ENCODE measurements at regions not wholly inside any gene's neighbourhood (a gene's known extent, or its start where the extent isn't known, plus 50 kb on each side); places are given as distances from the start of the nearest gene placed in this dataset.

GRCh38 chr17:36696805-36697204 lies 95.4 kb downstream of the MRM1 start:
- TF ChIP-seq, protein P1, sequence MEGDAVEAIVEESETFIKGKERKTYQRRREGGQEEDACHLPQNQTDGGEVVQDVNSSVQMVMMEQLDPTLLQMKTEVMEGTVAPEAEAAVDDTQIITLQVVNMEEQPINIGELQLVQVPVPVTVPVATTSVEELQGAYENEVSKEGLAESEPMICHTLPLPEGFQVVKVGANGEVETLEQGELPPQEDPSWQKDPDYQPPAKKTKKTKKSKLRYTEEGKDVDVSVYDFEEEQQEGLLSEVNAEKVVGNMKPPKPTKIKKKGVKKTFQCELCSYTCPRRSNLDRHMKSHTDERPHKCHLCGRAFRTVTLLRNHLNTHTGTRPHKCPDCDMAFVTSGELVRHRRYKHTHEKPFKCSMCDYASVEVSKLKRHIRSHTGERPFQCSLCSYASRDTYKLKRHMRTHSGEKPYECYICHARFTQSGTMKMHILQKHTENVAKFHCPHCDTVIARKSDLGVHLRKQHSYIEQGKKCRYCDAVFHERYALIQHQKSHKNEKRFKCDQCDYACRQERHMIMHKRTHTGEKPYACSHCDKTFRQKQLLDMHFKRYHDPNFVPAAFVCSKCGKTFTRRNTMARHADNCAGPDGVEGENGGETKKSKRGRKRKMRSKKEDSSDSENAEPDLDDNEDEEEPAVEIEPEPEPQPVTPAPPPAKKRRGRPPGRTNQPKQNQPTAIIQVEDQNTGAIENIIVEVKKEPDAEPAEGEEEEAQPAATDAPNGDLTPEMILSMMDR (IDR thresholded peaks at IDR 0.05; ENCODE audit: insufficient read depth, low read length, severe bottlenecking): no peak
- H3K4me3 ChIP-seq (ENCODE audit: low read depth, low read length): no peak overlapping the region
- no peak for FAIRE-seq
- no peak for DNase-seq (ENCODE audit: low read depth)
- H3K36me3 ChIP-seq (ENCODE audit: control insufficient read depth, insufficient read depth, low read length): no peaks in the 10 kb centered on the region
- H3K27me3 ChIP-seq (ENCODE audit: control insufficient read depth, insufficient read depth, low read length): peaks cover 13% of the 10 kb centered on the region

DNA sequence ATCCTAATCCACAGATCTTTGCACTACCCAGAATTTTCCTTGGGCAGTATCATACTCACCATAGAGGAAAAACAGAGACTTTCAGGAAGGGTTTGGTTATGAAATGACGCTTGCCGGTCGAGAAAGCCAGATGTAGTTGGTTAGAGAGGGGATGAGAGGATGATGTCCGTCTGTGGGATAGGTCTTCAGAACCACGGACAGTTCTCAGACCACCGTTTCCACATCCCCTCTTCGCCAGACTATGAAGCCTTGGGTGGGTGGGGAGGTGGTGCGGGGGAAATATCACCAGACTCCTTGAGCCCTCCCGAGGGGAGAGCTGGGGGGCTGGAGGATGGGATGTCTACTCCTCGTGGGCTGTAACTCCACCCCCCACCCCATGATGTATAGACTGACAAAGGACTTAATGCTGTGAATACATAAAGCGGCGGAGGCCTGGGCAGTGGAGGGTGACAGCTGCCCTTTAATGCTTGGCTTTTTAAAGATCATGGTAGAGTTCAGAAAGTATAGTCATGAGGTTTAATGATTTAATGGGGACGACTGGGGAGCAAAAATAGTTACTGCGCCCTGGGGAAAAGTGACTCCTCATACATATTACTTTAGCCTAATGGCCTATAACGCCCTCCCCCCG lies 96.6 kb downstream of the MRM1 start:
- Histone ChIP-seq H3K27me3 (ENCODE audit: control insufficient read depth, insufficient read depth, low read length) (peaks cover 13% of the 10 kb centered on the region), H3K36me3 (ENCODE audit: control insufficient read depth, insufficient read depth, low read length) (no peaks in the 10 kb centered on the region), H3K4me3 (ENCODE audit: low read depth, low read length) (no peak overlapping the region)
- DNase-seq (ENCODE audit: low read depth) (no peak), FAIRE-seq (no peak)
- TF ChIP-seq, protein P1 (IDR thresholded peaks at IDR 0.05; ENCODE audit: insufficient read depth, low read length, severe bottlenecking): no peak

DNA sequence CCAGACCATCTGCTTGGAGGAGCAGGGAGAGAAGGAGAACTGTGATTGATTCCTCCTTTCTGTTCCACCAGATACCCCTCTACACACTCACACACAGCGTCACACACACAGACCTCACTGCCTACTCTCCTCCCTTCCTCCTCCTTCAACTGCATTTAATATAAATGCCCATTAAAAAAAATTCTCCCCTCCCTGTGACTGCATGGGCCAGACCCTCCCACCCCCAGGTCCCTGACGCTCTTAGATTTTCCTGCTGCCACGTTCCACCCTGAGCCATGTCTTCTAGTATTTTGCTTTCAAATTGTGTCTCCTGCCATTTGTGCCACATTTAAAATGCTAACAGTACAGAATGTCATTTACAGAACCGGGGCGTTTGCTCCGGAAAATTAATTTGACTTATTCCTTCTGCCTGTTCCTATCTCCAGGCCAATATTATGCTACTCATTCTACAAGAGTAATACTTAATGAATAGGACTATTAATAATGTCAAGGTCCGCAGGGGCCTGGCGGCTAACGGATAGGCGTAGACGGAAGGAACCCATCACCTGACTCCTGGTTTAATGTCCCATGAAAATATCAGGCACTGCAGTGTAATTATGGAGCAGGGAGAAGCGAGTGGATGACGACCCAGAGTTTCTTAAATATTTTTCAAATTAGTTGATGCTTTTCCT lies 100.2 kb downstream of the MRM1 start:
- H3K4me3 ChIP-seq (ENCODE audit: low read depth, low read length): no peak overlapping the region
- TF ChIP-seq, protein P1 (IDR thresholded peaks at IDR 0.05; ENCODE audit: insufficient read depth, low read length, severe bottlenecking): no peak
- H3K36me3 ChIP-seq (ENCODE audit: control insufficient read depth, insufficient read depth, low read length): no peaks in the 10 kb centered on the region
- FAIRE-seq (no peak), DNase-seq (ENCODE audit: low read depth) (no peak)
- peaks cover 18% of the 10 kb centered on the region for H3K27me3 ChIP-seq (ENCODE audit: control insufficient read depth, insufficient read depth, low read length)

- peaks cover 18% of the 10 kb centered on the region for H3K27me3 ChIP-seq (ENCODE audit: control insufficient read depth, insufficient read depth, low read length)
- no peak for DNase-seq (ENCODE audit: low read depth)
- H3K4me3 ChIP-seq (ENCODE audit: low read depth, low read length): no peak overlapping the region
- TF ChIP-seq, protein P1 (IDR thresholded peaks at IDR 0.05; ENCODE audit: insufficient read depth, low read length, severe bottlenecking): no peak
- no peaks in the 10 kb centered on the region for H3K36me3 ChIP-seq (ENCODE audit: control insufficient read depth, insufficient read depth, low read length)
- no peak for FAIRE-seq
Measured at GRCh38 chr17:36702636-36703035, 101.3 kb downstream of the MRM1 start.

GRCh38 chr17:36703860-36704266 lies 102.5 kb downstream of the MRM1 start:
- no peak for DNase-seq (ENCODE audit: low read depth)
- FAIRE-seq: no peak

More at GRCh38 chr17:36703860-36704266, 102.5 kb downstream of the MRM1 start:
- no peaks in the 10 kb centered on the region for H3K36me3 ChIP-seq (ENCODE audit: control insufficient read depth, insufficient read depth, low read length)
- TF ChIP-seq, protein P1 (IDR thresholded peaks at IDR 0.05; ENCODE audit: insufficient read depth, low read length, severe bottlenecking): no peak
- peaks cover 15% of the 10 kb centered on the region for H3K27me3 ChIP-seq (ENCODE audit: control insufficient read depth, insufficient read depth, low read length)
- H3K4me3 ChIP-seq (ENCODE audit: low read depth, low read length): no peak overlapping the region

All from bronchial epithelial cell (primary cell).